ENCODE measurements at regions not wholly inside any gene's neighbourhood (a gene's known extent, or its start where the extent isn't known, plus 50 kb on each side); places are given as distances from the start of the nearest gene placed in this dataset.

GRCh38 chr6:142696123-142697000 lies 248.6 kb downstream of the HIVEP2 start:
- no peak overlapping the region for H3K27ac ChIP-seq (ENCODE audit: low read depth, low read length)
- H3K4me1 ChIP-seq (ENCODE audit: control insufficient read depth, insufficient read depth, low read length): peaks cover 7% of the 10 kb centered on the region
- H3K9ac ChIP-seq (ENCODE audit: low read length): no peak overlapping the region
- H3K4me3 ChIP-seq (ENCODE audit: low read length): no peak overlapping the region
- no peaks in the 10 kb centered on the region for H3K36me3 ChIP-seq (ENCODE audit: control insufficient read depth, insufficient read depth, low read length)
- no peaks in the 10 kb centered on the region for H3K27me3 ChIP-seq (ENCODE audit: control insufficient read depth, insufficient read depth, low read length)

- no peak overlapping the region for H3K4me3 ChIP-seq (ENCODE audit: low read length)
- H3K4me1 ChIP-seq (ENCODE audit: control insufficient read depth, insufficient read depth, low read length): peaks cover 7% of the 10 kb centered on the region
- no peak overlapping the region for H3K27ac ChIP-seq (ENCODE audit: low read depth, low read length)
- H3K27me3 ChIP-seq (ENCODE audit: control insufficient read depth, insufficient read depth, low read length): no peaks in the 10 kb centered on the region
- no peak overlapping the region for H3K9ac ChIP-seq (ENCODE audit: low read length)
- no peaks in the 10 kb centered on the region for H3K36me3 ChIP-seq (ENCODE audit: control insufficient read depth, insufficient read depth, low read length)
These were observed 248.0 kb downstream of the HIVEP2 start for GRCh38 chr6:142697001-142697335.

GRCh38 chr6:142697922-142698321 lies 247.1 kb downstream of the HIVEP2 start:
- Histone ChIP-seq H3K4me3 (ENCODE audit: low read length) (no peak overlapping the region), H3K27ac (ENCODE audit: low read depth, low read length) (no peak overlapping the region), H3K27me3 (ENCODE audit: control insufficient read depth, insufficient read depth, low read length) (no peaks in the 10 kb centered on the region), H3K4me1 (ENCODE audit: control insufficient read depth, insufficient read depth, low read length) (peaks cover 7% of the 10 kb centered on the region), H3K9ac (ENCODE audit: low read length) (no peak overlapping the region), H3K36me3 (ENCODE audit: control insufficient read depth, insufficient read depth, low read length) (no peaks in the 10 kb centered on the region)

GRCh38 chr6:142698751-142699150 lies 246.2 kb downstream of the HIVEP2 start:
- no peak overlapping the region for H3K4me3 ChIP-seq (ENCODE audit: low read length)

GRCh38 chr6:142699391-142699790 lies 245.6 kb downstream of the HIVEP2 start:
- Histone ChIP-seq H3K27me3 (ENCODE audit: control insufficient read depth, insufficient read depth, low read length) (no peaks in the 10 kb centered on the region), H3K9ac (ENCODE audit: low read length) (no peak overlapping the region), H3K36me3 (ENCODE audit: control insufficient read depth, insufficient read depth, low read length) (no peaks in the 10 kb centered on the region), H3K27ac (ENCODE audit: low read depth, low read length) (no peak overlapping the region), H3K4me1 (ENCODE audit: control insufficient read depth, insufficient read depth, low read length) (peaks cover 7% of the 10 kb centered on the region), H3K4me3 (ENCODE audit: low read length) (no peak overlapping the region)

More at GRCh38 chr6:142698751-142699150, 246.2 kb downstream of the HIVEP2 start:
- Histone ChIP-seq H3K9ac (ENCODE audit: low read length) (no peak overlapping the region), H3K27me3 (ENCODE audit: control insufficient read depth, insufficient read depth, low read length) (no peaks in the 10 kb centered on the region), H3K4me1 (ENCODE audit: control insufficient read depth, insufficient read depth, low read length) (peaks cover 7% of the 10 kb centered on the region), H3K36me3 (ENCODE audit: control insufficient read depth, insufficient read depth, low read length) (no peaks in the 10 kb centered on the region), H3K27ac (ENCODE audit: low read depth, low read length) (no peak overlapping the region)

- Histone ChIP-seq H3K9ac (ENCODE audit: low read length) (no peak overlapping the region), H3K4me1 (ENCODE audit: control insufficient read depth, insufficient read depth, low read length) (peaks cover 2% of the 10 kb centered on the region), H3K36me3 (ENCODE audit: control insufficient read depth, insufficient read depth, low read length) (no peaks in the 10 kb centered on the region), H3K27me3 (ENCODE audit: control insufficient read depth, insufficient read depth, low read length) (no peaks in the 10 kb centered on the region), H3K27ac (ENCODE audit: low read depth, low read length) (no peak overlapping the region), H3K4me3 (ENCODE audit: low read length) (no peak overlapping the region)
These were observed 244.9 kb downstream of the HIVEP2 start for GRCh38 chr6:142700032-142700431.

GRCh38 chr6:142700671-142701312 lies 244.2 kb downstream of the HIVEP2 start:
- no peak overlapping the region for H3K27ac ChIP-seq (ENCODE audit: low read depth, low read length)
- no peak overlapping the region for H3K9ac ChIP-seq (ENCODE audit: low read length)

More at GRCh38 chr6:142700671-142701312, 244.2 kb downstream of the HIVEP2 start:
- Histone ChIP-seq H3K4me3 (ENCODE audit: low read length) (no peak overlapping the region), H3K4me1 (ENCODE audit: control insufficient read depth, insufficient read depth, low read length) (no peaks in the 10 kb centered on the region), H3K27me3 (ENCODE audit: control insufficient read depth, insufficient read depth, low read length) (no peaks in the 10 kb centered on the region), H3K36me3 (ENCODE audit: control insufficient read depth, insufficient read depth, low read length) (no peaks in the 10 kb centered on the region)

Data from rectal smooth muscle tissue (tissue), 1 donor.